NCI-H82 treated with DMSO at 0.1 percent for 48 hours (cell line): ENCODE measurements at regions not wholly inside any gene's neighbourhood (a gene's known extent, or its start where the extent isn't known, plus 50 kb on each side); places are given as distances from the start of the nearest gene placed in this dataset.

Experiments
- DNase-seq: peaks from one replicate; lab custom pipeline; 2025; ENCODE audit not compliant: unreplicated experiment; lab: John Stamatoyannopoulos, UW

DNA sequence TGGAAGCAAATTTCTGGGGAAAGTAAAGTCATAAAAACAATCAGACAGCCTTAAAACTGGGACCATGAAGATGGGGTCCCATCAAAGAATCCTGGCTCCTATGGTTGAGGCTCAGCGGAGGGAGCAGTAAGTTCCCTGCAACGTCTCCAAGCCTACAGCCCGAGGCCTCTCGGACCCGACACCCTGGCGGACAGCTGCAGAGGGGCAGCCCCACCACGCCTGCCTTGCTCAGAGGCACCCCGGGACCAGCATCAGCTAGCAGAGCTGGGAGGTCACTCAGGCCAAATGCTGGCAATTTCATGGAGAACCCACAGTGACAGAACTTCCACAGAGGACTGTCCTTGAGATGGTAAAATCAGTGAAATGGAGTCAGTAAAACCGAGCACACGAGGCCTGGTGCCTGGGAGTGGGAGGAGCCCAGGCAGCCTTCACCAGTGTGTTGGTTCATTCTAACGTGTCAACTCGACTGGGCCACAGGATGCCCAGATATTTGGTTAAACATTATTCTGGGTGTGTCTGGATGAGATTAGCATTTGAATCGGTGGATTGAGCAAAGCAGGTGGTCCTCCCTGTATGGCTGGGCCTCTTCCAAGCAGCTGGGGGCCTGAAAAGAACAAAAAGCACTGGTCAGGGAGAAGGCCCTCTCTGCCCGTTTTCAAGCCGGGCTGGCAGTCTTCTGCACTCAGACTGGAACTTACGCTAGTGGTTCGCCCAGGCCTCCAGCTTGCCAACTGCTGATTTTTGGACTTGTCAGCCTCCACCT, 96.2 kb upstream of the INSIG1 start:
- DNase-seq = no peak

DNA sequence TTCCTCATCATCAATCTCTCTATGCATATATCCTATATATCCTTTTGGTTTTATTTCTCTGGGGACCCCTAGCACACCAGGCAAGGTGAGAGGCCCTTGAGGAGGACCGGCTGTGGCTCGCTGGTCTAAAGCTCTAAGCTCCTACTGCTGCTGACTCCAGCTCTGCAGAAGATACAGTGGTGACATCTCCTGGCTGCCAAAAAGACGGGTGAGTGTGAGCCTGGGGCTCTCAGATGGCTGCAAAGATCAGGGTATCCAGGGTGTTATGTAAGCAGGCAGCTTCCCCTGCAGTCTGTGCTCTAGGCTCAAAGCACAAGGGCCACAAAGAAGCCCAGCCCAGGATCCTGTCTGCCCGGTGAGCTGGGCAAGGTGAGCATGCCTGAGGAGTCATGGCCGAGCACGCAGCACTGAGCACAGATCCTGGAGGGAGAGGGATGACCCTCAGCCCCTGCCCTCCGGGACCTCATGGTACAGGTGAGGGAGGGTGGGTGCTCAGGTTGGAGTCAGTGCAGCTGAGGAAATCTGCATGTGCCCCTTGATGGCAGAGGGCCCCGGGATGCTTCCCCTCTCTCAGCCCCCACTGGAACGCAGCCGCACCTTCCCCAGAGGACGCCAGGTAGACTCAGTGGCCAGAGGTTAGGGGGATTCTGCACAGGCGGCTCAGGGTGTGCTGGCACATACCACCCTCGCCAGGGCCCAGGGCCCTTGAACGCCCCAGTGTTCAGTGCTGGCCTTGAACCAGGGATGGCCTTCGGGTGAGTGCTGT, 95.4 kb upstream of the INSIG1 start:
- no peak for DNase-seq

DNA sequence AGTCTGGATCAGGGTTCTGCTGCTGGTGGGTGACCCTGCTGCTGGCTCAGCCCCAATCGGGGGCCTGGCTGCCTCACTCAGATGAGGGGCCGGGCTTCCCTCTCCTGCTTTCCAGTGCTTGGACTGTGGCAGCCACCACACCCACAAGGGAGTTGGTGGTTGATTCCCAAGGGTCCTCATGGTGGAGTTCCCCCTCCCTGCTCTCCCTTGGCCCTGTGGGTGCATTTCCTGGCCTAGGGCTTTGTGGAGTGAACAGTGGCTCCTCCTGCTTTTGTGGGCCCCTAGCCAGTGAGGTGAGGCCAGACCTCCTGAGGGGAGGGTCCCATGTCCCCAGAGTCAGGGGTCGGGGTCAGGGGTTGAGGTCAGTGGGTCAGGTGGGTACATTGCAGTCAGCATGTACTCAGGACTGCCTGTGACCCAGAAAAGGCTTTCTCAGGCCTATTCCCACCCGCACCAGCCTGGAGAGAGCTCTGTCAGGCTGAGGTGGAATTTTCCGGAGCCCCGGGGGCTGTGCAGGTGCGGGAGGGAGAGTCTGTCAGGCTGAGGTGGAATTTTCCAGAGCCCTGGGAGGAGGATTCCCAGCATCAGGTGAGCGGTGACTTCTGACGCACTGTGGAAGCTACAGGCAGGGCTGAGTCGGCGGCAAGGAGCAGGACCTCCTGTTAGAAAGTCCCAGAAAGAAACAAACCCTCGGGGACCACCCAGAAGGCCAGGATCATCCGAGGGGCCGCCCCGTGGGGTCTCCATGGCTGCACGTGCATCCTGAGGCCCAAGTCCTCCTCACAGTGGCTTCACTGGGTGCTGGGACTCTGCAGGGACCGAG, 94.4 kb upstream of the INSIG1 start:
- DNase-seq = no peak

DNA sequence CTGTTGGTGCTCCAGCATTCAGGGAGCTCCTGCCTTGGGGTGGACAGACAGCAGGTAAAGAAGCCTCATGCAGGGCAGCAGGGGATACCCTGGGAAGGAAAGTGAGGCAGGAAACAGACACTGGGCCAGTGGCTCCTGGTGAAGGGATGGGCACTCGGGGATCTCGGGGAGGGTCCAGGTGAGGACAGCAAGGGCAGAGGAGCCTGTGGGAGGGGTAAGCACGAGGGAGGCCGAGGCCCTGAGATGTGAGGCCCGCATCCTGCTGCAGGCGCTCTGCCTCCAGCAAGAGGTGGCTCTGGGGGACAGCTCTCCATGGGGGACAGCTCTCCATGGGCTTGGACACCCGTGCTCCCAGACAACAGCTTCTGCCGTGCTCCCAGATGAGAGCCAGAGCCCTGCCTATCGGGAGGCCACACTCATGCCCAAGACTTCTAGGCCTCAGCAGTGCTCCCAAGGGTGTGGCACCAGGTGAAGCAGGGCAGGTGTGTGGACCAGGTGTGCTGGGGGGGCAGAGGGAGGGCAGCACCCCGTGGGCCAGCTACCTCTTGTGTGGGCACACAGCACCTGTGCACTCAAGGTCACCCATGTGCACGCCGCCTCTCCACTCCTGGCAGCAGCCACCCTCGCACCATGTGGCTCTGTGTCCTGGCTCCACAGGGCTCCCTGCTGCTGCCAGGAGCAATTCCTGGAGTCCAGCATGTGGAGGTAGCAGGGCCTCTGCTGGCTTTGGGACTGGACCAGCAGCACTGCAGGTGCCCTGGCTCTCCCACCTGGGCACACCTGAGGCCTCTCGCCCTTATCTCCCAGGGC, 93.6 kb upstream of the INSIG1 start:
- DNase-seq = no peak

DNA sequence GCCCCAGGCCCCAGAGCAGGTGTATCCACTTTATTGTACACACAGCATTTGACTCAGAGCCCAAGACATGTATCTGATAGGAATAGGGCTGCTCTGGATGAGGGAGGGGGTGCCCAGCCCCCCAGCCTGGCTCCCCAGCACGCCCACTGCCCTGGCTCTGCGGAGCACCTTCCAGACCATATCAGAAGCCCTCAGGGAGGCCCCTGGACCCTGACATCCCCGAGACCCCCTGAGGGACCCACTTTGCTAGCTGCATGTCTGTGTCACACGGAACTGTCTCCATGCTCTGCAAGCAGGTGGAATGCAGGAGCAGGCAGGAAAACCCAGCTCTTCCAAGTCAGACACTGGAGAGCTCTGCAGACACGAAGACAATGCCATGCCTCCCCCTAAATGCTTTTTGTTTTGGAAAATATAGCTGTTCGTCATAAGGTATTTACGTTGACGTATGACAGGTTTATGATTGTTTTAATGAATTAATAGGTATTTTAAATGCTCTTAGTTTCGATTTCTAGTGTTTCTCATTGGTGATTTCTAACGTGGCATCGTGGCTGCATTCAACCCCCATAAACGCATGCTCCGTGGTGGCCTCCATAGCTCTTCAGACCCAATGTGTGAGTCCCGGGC, 92.8 kb upstream of the INSIG1 start:
- DNase-seq = no peak

- no peak for DNase-seq
These were observed 92.0 kb upstream of the INSIG1 start for GRCh38 chr7:155205368-155206317.

DNA sequence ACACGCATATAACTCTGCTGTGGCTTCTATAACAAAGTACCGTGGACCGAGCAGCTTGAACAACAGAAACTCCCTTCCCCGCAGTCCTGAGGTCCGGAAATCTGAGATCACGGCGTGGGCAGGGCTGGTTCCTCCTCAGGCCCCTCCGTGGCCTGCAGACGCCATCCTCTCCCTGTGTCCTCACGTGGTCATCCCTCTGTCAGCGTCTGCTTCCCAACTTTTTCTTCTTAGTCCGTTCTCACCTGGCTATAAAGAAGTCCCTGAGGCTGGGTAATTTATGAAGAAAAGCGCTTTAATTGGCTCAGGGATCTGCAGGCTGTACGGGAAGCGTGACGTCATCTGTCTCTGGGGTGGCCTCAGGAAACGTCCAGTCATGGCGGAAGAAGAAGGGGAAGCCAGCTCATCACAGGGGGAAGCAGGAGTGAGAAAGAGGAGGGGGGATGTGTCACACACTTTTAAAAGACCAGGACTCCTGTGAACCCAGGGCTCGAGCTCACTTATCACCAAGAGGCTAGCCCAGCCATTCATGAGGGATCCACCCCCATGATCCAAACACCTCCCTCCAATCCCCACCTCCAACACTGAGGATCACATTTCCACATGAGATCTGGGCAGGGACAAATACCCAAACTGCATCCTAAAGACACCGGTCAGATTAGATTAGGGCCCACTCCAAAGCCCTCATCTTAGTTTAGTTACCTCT, 91.2 kb upstream of the INSIG1 start:
- DNase-seq = no peak

- DNase-seq = no peak
These were observed 90.2 kb upstream of the INSIG1 start for GRCh38 chr7:155207326-155208002.

DNA sequence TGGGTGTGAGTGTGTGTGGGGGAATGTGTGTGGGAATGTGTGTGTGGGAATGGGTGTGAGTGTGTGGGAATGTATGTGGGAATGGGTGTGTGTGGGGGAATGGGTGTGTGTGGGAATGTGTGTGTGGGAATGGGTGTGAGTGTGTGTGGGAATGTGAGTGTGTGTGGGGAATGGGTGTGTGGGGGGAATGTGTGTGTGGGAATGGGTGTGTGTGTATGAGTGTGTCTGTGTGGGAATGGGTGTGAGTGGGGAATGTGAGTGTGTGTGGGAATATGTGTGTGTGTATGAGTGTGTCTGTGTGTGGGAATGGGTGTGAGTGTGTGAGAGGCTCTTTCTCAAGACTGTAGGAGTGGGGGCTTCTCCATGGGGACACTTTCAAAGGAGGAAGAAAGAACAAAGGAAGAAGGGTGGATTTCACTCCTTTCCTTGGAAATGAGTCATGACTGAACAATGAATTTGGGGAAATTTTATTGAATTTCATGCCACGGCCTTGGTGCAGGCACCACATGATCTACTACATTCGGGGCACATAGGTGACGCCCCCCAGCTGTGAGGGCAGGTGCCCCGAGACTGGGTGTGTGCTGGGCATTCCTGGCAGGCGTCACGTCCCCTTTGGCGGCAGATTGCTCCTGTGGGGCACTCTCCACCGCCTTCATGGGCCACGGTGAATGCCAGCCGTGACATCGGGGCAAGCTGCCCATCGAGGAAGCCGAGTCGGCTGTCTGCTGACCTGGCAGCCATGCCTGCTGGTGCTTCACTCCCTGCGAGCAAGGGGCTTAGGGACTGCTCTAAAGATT, 88.8 kb upstream of the INSIG1 start:
- DNase-seq = no peak

GRCh38 chr7:155209478-155210319, 88.0 kb upstream of the INSIG1 start:
- DNase-seq = no peak

DNA sequence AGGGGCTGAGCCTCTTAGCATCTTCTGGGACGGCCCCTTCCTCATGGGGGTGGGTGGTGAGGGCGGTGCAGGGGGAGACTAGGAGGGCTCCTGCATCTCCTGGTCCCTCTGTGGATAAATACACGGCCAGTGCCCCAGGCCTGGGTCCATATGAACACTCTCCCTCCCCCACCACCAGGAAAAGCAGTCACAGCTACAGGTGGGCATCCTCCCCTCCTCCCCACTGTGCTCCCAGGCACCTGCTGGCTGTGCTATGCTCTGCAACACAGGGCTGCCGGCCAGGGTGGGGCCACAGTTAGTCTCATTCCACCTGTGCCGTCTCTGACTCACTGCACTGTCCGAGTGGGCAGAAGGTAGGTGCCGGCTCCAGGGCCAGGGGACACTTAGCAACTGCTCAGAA, 87.3 kb upstream of the INSIG1 start:
- no peak for DNase-seq

GRCh38 chr7:155211173-155211572, 86.5 kb upstream of the INSIG1 start:
- no peak for DNase-seq

- no peak for DNase-seq
These were observed 85.9 kb upstream of the INSIG1 start for GRCh38 chr7:155211761-155212160.

- no peak for DNase-seq
These were observed 85.2 kb upstream of the INSIG1 start for GRCh38 chr7:155212301-155213015.

DNA sequence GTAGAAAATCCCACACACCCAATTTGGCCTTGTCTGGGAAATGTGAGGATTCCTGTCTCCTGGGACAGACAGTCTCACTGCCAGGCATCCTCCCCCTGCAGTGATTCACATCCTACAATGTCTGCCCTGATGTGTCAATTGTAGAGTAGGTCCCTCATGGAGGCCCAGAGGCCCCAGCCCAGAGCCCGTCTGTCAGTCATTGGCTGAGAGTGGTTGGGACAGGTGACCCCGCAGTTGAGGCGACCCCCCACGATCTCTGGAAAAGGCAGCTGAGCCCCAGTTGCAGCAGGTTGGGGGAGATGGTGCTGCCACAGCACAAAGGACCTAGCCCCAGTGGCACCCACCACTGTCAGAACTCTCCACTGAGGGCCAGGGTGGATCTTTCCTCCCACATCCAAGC, 84.3 kb upstream of the INSIG1 start:
- DNase-seq = no peak
